H9 (cell line): ENCODE measurements at regions not wholly inside any gene's neighbourhood (a gene's known extent, or its start where the extent isn't known, plus 50 kb on each side); places are given as distances from the start of the nearest gene placed in this dataset.

Experiments
- DNase-seq: peaks from one replicate; pipeline ENCODE4 v3.0.0-alpha.2; 2017
- H2AFZ ChIP-seq: one replicate; pipeline ENCODE4 v1.6.1; 2013; ENCODE audit warnings: mild to moderate bottlenecking, low read length, control low read depth, moderate library complexity
- H2AK5ac ChIP-seq: 2 replicates; pipeline ENCODE4 v1.6.1; 2013; ENCODE audit warnings: low read length, control low read depth, mixed read lengths; ENCODE audit not compliant: insufficient read length
- H2BK120ac ChIP-seq: one replicate; pipeline ENCODE4 v1.6.1; 2013; ENCODE audit warnings: low read depth, mild to moderate bottlenecking, low read length, control low read depth, inconsistent platforms; ENCODE audit not compliant: poor library complexity, severe bottlenecking
- H2BK12ac ChIP-seq: 2 replicates; pipeline ENCODE4 v1.6.1; 2013; ENCODE audit warnings: low read length, control low read depth, mixed read lengths, low read depth; ENCODE audit not compliant: insufficient read length
- H2BK15ac ChIP-seq: 2 replicates; pipeline ENCODE4 v1.6.1; 2013; ENCODE audit warnings: low read depth, low read length, control low read depth
- H2BK20ac ChIP-seq: one replicate; pipeline ENCODE4 v1.6.1; 2013; ENCODE audit warnings: low read depth, mild to moderate bottlenecking, low read length, control low read depth, inconsistent platforms; ENCODE audit not compliant: poor library complexity, severe bottlenecking
- H2BK5ac ChIP-seq: 2 replicates; pipeline ENCODE4 v1.6.1; 2013; ENCODE audit warnings: low read length, control low read depth, mixed read lengths; ENCODE audit not compliant: insufficient read length
- H3K14ac ChIP-seq: 2 replicates; pipeline ENCODE4 v1.6.1; 2013; ENCODE audit warnings: low read length, control low read depth; ENCODE audit not compliant: insufficient read depth
- H3K18ac ChIP-seq: 2 replicates; pipeline ENCODE4 v1.6.1; 2013; ENCODE audit warnings: low read depth, mild to moderate bottlenecking, mixed read lengths, low read length, control low read depth; ENCODE audit not compliant: insufficient read length
- H3K23ac ChIP-seq: 2 replicates; pipeline ENCODE4 v1.6.1; 2013; ENCODE audit warnings: low read length, control low read depth, mixed read lengths, low read depth; ENCODE audit not compliant: insufficient read length
- H3K23me2 ChIP-seq: 2 replicates; pipeline ENCODE4 v1.6.1; 2013; ENCODE audit warnings: low read depth, mild to moderate bottlenecking, mixed read lengths, low read length, control low read depth; ENCODE audit not compliant: insufficient read length, poor library complexity, severe bottlenecking
- H3K27ac ChIP-seq: 2 replicates; pipeline ENCODE4 v1.5.1; 2013; ENCODE audit warnings: low read length, control low read depth, mixed read lengths, low read depth; ENCODE audit not compliant: insufficient read length
- H3K27me3 ChIP-seq: 2 replicates; pipeline ENCODE4 v1.6.1; 2013; ENCODE audit warnings: low read length, control low read depth, inconsistent platforms; ENCODE audit not compliant: insufficient read depth
- H3K4ac ChIP-seq: 2 replicates; pipeline ENCODE4 v1.6.1; 2013; ENCODE audit warnings: low read depth, mild to moderate bottlenecking, control low read depth, inconsistent platforms, low read length, moderate library complexity
- H3K4me1 ChIP-seq: 2 replicates; pipeline ENCODE4 v1.6.1; 2013; ENCODE audit warnings: low read length, control low read depth, inconsistent platforms; ENCODE audit not compliant: insufficient read depth
- H3K4me2 ChIP-seq: 2 replicates; pipeline ENCODE4 v1.6.1; 2013; ENCODE audit warnings: low read length, control low read depth, mixed read lengths; ENCODE audit not compliant: insufficient read length, insufficient read depth
- H3K56ac ChIP-seq: 2 replicates; pipeline ENCODE4 v1.6.1; 2013; ENCODE audit warnings: low read depth, mild to moderate bottlenecking, mixed read lengths, low read length, control low read depth; ENCODE audit not compliant: insufficient read length
- H3K79me1 ChIP-seq: 2 replicates; pipeline ENCODE4 v1.6.1; 2013; ENCODE audit warnings: low read depth, mild to moderate bottlenecking, moderate library complexity, low read length, control low read depth, inconsistent platforms; ENCODE audit not compliant: insufficient read depth, poor library complexity, severe bottlenecking
- H3K79me2 ChIP-seq: 2 replicates; pipeline ENCODE4 v1.6.1; 2013; ENCODE audit warnings: low read length, control low read depth, inconsistent platforms; ENCODE audit not compliant: insufficient read depth
- H3K9ac ChIP-seq: 2 replicates; pipeline ENCODE4 v1.6.1; 2013; ENCODE audit warnings: low read length, control low read depth, mixed read lengths; ENCODE audit not compliant: insufficient read length; ENCODE audit errors: extremely low read depth
- H3K9me3 ChIP-seq: one replicate; pipeline ENCODE4 v1.6.1; 2013; ENCODE audit warnings: low read depth, low read length, inconsistent platforms; ENCODE audit not compliant: control insufficient read depth
- H3T11ph ChIP-seq: one replicate; pipeline ENCODE4 v1.6.1; 2013; ENCODE audit warnings: mild to moderate bottlenecking, low read length, control low read depth, inconsistent platforms
- H4K20me1 ChIP-seq: one replicate; pipeline ENCODE4 v1.6.1; 2013; ENCODE audit not compliant: control insufficient read depth, insufficient read length, insufficient read depth
- H4K5ac ChIP-seq: 2 replicates; pipeline ENCODE4 v1.6.1; 2013; ENCODE audit warnings: low read depth, mild to moderate bottlenecking, mixed read lengths, low read length, control low read depth; ENCODE audit not compliant: insufficient read length
- H4K8ac ChIP-seq: replicated peaks from 2 replicates; pipeline ENCODE4 v1.6.1; 2013; ENCODE audit warnings: low read length, control low read depth, mixed read lengths, low read depth; ENCODE audit not compliant: insufficient read length
- H4K91ac ChIP-seq: 2 replicates; pipeline ENCODE4 v1.6.1; 2013; ENCODE audit warnings: low read depth, mild to moderate bottlenecking, moderate library complexity, mixed read lengths, low read length, control low read depth; ENCODE audit not compliant: insufficient read length
- H3K27ac Mint-ChIP-seq, 3 experiments: 2 replicates in 2 of 3; 3 replicates in 1 of 3; pipeline ENCODE4 v1.8.0; 2020 to 2021; ENCODE audit warnings: mixed read lengths in 3 of 3, mild to moderate bottlenecking in 1 of 3, moderate library complexity in 1 of 3
- H3K27me3 Mint-ChIP-seq: 2 replicates; pipeline ENCODE4 v1.8.0; 2021; ENCODE audit warnings: low read depth, mild to moderate bottlenecking, moderate library complexity, mixed read lengths
- H3K36me3 Mint-ChIP-seq, 3 experiments: 2 replicates in 2 of 3; 3 replicates in 1 of 3; pipeline ENCODE4 v1.8.0; 2020 to 2021; ENCODE audit warnings: low read depth in 3 of 3, mixed read lengths in 3 of 3; ENCODE audit not compliant: insufficient read depth in 1 of 3
- H3K4me1 Mint-ChIP-seq, 2 experiments: 2 replicates each; pipeline ENCODE4 v1.8.0; 2020; ENCODE audit warnings: mixed read lengths in 2 of 2
- H3K4me3 Mint-ChIP-seq, 2 experiments: 2 replicates in 1 of 2; 3 replicates in 1 of 2; pipeline ENCODE4 v1.8.0; 2020 to 2021; ENCODE audit warnings: mild to moderate bottlenecking in 2 of 2, mixed read lengths in 2 of 2, moderate library complexity in 1 of 2
- H3K9me3 Mint-ChIP-seq, 2 experiments: 2 replicates in 1 of 2; 3 replicates in 1 of 2; pipeline ENCODE4 v1.8.0; 2020; ENCODE audit warnings: mild to moderate bottlenecking in 2 of 2, mixed read lengths in 2 of 2, moderate library complexity in 1 of 2
- whole genome bisulfite sequencing: extraction: QIAGEN DNeasy Blood & Tissue Kit; methylation state at CpG from one replicate; pipeline ENCODE4 v1.1.7; 2013; ENCODE audit warnings: missing lambda C conversion rate, low lambda C conversion rate, mixed read lengths; ENCODE audit not compliant: insufficient read length; ENCODE audit errors: extremely low coverage; 5-methylcytosine and 5-hydroxymethylcytosine counted together
- TF ChIP-seq, protein P1 (sequence below): fragments of 200-600 bp; sonication (generic); conservative IDR thresholded peaks from 3 replicates; pipeline ENCODE4 v1.8.0; 2021; ENCODE audit warnings: antibody characterized with exemption, mild to moderate bottlenecking

DNA sequence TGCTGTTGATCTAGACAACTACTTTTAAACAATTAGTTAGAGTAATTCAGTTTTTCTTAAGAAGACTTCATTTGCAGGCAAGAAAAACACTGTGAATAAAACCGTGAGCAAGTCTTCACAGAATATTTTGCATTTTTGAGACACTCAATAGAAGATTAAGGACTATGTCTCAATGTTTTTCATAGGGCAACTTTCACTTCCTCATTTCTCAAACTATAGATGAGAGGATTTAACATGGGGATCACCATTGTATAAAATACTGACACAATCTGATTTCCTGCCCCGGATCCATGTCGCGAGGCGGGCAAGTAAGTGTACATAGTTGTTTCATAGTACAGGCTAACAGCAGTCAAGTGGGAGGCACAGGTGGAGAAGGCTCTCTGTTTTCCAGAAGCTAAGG lies 108.8 kb upstream of the IGSF1 start:
- no peaks in the 10 kb centered on the region for H3K27me3 Mint-ChIP-seq
- Histone ChIP-seq H2AFZ (no peak overlapping the region), H4K5ac (no peak overlapping the region), H2BK20ac (no peak overlapping the region), H3K4me2 (no peak overlapping the region), H3K14ac (no peak overlapping the region), H2AK5ac (no peak overlapping the region), H3K9ac (no peak overlapping the region), H3K79me2 (no peaks in the 10 kb centered on the region), H3K56ac (no peak overlapping the region), H4K8ac (no peak overlapping the region), H2BK15ac (no peak overlapping the region), H2BK12ac (no peak overlapping the region), H3K18ac (no peak overlapping the region), H4K91ac (no peak overlapping the region), H3K23ac (no peak overlapping the region), H3K9me3 (no peaks in the 10 kb centered on the region), H2BK120ac (no peak overlapping the region), H3K79me1 (no peaks in the 10 kb centered on the region), H2BK5ac (no peak overlapping the region), H3K23me2 (no peaks in the 10 kb centered on the region), H3K4me1 (peaks cover 14% of the 10 kb centered on the region; the same call in 1 of the 2 replicates), H4K20me1 (no peaks in the 10 kb centered on the region), H3K27ac (no peak overlapping the region), H3T11ph (no peak overlapping the region), H3K27me3 (no peaks in the 10 kb centered on the region), H3K4ac (no peak overlapping the region)
- no peak for DNase-seq
- peaks cover 29 to 40% of the 10 kb centered on the region in 2 experiments for H3K4me1 Mint-ChIP-seq
- H3K9me3 Mint-ChIP-seq, result no peaks in the 10 kb centered on the region; a peak in 1 of 5 replicates
- H3K4me3 Mint-ChIP-seq, result no peak overlapping the region
- WGBS, result no CpG with 5 or more reads among the region's 5 CpGs
- peaks cover 0 to 8% (median 5%) of the 10 kb centered on the region in 3 experiments; a peak in 5 of 7 replicates for H3K36me3 Mint-ChIP-seq
- H3K27ac Mint-ChIP-seq, result 0 out of 7 replicates have a peak overlapping the region, but pooled peaks of 1 of the 3 experiments have one; percentile 28
- TF ChIP-seq, protein P1, sequence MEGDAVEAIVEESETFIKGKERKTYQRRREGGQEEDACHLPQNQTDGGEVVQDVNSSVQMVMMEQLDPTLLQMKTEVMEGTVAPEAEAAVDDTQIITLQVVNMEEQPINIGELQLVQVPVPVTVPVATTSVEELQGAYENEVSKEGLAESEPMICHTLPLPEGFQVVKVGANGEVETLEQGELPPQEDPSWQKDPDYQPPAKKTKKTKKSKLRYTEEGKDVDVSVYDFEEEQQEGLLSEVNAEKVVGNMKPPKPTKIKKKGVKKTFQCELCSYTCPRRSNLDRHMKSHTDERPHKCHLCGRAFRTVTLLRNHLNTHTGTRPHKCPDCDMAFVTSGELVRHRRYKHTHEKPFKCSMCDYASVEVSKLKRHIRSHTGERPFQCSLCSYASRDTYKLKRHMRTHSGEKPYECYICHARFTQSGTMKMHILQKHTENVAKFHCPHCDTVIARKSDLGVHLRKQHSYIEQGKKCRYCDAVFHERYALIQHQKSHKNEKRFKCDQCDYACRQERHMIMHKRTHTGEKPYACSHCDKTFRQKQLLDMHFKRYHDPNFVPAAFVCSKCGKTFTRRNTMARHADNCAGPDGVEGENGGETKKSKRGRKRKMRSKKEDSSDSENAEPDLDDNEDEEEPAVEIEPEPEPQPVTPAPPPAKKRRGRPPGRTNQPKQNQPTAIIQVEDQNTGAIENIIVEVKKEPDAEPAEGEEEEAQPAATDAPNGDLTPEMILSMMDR, result no peak
